ENCODE measurements at regions not wholly inside any gene's neighbourhood (a gene's known extent, or its start where the extent isn't known, plus 50 kb on each side); places are given as distances from the start of the nearest gene placed in this dataset.
"Not testable (repeated sequence)": the region's sequence is repeated elsewhere in the genome, so short reads cannot be mapped to it uniquely, and the experiment has no call there.

- peak; percentile 69 for DNase-seq (ENCODE audit: low read depth)
These were observed 124.6 kb upstream of the KCNAB1 start for GRCh38 chr3:155995525-155996370.

GRCh38 chr3:155996882-155997281 is 123.5 kb upstream of the KCNAB1 start:
- no peak for DNase-seq (ENCODE audit: low read depth)

- not testable (repeated sequence) for DNase-seq (ENCODE audit: low read depth)
These were observed 122.2 kb upstream of the KCNAB1 start for GRCh38 chr3:155998173-155998572.

GRCh38 chr3:156005736-156006135 is 114.6 kb upstream of the KCNAB1 start:
- DNase-seq (ENCODE audit: low read depth), result no peak

- peak; percentile 15 for DNase-seq (ENCODE audit: low read depth)
These were observed 109.5 kb upstream of the KCNAB1 start for GRCh38 chr3:156010829-156011228.

GRCh38 chr3:156014489-156014888 is 105.9 kb upstream of the KCNAB1 start:
- no peak for DNase-seq (ENCODE audit: low read depth)

- no peak for DNase-seq (ENCODE audit: low read depth)
These were observed 103.5 kb upstream of the KCNAB1 start for GRCh38 chr3:156016902-156017301.

GRCh38 chr3:156017352-156018030 is 102.9 kb upstream of the KCNAB1 start:
- DNase-seq (ENCODE audit: low read depth), result no peak

- peak; percentile 50 for DNase-seq (ENCODE audit: low read depth)
These were observed 95.4 kb upstream of the KCNAB1 start for GRCh38 chr3:156024904-156025533.

GRCh38 chr3:156029208-156029607 is 91.2 kb upstream of the KCNAB1 start:
- DNase-seq (ENCODE audit: low read depth), result no peak

- no peak for DNase-seq (ENCODE audit: low read depth)
These were observed 89.7 kb upstream of the KCNAB1 start for GRCh38 chr3:156030723-156031122.

GRCh38 chr3:156033428-156033827 is 87.0 kb upstream of the KCNAB1 start:
- no peak for DNase-seq (ENCODE audit: low read depth)

GRCh38 chr3:156035158-156035557 is 85.2 kb upstream of the KCNAB1 start:
- DNase-seq (ENCODE audit: low read depth), result no peak

GRCh38 chr3:156036258-156037053 is 83.9 kb upstream of the KCNAB1 start:
- no peak for DNase-seq (ENCODE audit: low read depth)

- no peak for DNase-seq (ENCODE audit: low read depth)
These were observed 83.0 kb upstream of the KCNAB1 start for GRCh38 chr3:156037356-156037755.

GRCh38 chr3:156038869-156039268 is 81.5 kb upstream of the KCNAB1 start:
- DNase-seq (ENCODE audit: low read depth), result peak; percentile 3

- no peak for DNase-seq (ENCODE audit: low read depth)
These were observed 80.3 kb upstream of the KCNAB1 start for GRCh38 chr3:156040041-156040440.

- not testable (repeated sequence) for DNase-seq (ENCODE audit: low read depth)
These were observed 79.0 kb upstream of the KCNAB1 start for GRCh38 chr3:156041216-156041841.

GRCh38 chr3:156041856-156042255 is 78.5 kb upstream of the KCNAB1 start:
- DNase-seq (ENCODE audit: low read depth), result not testable (repeated sequence)

- peak; percentile 27 for DNase-seq (ENCODE audit: low read depth)
These were observed 76.3 kb upstream of the KCNAB1 start for GRCh38 chr3:156043832-156044633.

GRCh38 chr3:156044634-156044975 is 75.8 kb upstream of the KCNAB1 start:
- no peak for DNase-seq (ENCODE audit: low read depth)

Measured in ELR (cell line).